GM10266 (cell line): ENCODE measurements at regions not wholly inside any gene's neighbourhood (a gene's known extent, or its start where the extent isn't known, plus 50 kb on each side); places are given as distances from the start of the nearest gene placed in this dataset.

ENCODE experiments used
- DNase-seq: peaks from one replicate; pipeline ENCODE4 v3.0.0; 2012; ENCODE audit errors: extremely low spot score
- CTCF ChIP-seq: IDR thresholded peaks from 2 replicates; pipeline ENCODE4 v1.5.1; 2012; ENCODE audit warnings: mild to moderate bottlenecking, low read depth; ENCODE audit not compliant: control insufficient read depth, insufficient read depth; ENCODE audit errors: missing control alignments

DNA sequence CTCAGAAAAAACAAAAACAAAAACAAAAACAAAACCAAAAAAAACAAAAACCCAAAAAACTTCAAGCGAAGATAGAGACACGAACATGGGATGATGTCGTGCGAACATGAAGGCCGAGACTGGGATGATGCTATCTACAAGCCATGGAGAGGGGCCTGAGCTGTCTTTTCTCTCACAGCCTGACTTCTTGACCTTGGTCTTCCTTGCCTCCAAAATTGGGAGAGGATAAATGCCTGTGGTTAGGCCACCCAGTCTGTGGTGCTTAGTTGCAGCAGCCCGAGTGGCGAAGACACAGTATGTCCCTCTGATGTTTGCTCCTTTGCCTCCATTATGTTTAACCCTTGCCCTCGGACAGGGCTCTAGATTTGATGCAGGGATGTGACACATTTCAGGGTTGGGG lies 130.4 kb upstream of the BASP1 start:
- DNase-seq = no peak

GRCh38 chr5:17088051-17088450 lies 129.4 kb upstream of the BASP1 start:
- TF ChIP-seq CTCF = no peak

More for the DNA sequence above, 130.4 kb upstream of the BASP1 start:
- no peak for TF ChIP-seq CTCF

DNA sequence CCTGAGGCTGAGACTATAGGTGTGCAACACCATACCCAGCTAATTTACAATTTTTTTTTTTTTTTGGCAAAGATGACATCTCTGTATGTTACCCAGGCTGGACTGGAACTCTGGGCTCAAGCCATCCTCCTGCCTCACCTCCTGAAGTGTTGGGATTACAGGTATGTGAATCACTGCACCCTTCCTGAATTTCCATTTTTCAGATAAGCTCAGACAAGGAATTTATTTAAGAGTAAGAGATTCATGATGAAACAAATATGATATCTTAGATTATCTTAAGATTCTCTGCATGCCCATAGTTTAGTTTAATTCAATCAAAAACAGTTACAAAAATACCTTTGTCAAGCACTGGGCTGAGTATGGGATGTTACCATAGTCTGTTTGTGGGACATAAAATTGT lies 128.4 kb upstream of the BASP1 start:
- no peak for TF ChIP-seq CTCF

More at GRCh38 chr5:17088051-17088450, 129.4 kb upstream of the BASP1 start:
- no peak for DNase-seq

DNA sequence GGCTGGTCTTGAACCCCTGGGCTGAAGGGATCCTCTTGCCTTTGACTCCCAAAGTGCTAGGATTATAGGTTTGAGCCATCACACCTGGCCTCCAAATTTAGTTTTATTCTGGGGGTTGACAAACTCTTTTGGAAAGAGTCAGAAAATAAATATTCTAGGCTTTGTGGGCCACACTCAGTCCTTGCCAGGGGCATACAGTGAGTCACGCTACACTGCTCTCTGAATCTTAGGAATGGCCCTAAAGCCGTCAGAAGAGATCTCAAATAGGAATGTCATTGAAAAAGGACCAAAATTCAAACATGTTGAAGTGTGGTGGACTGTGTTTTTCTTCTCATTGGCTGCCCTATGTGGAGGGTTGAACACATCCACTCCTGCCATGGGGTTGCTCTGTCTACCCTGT lies 127.7 kb upstream of the BASP1 start:
- DNase-seq = no peak
- no peak for TF ChIP-seq CTCF

More for the DNA sequence above, 128.4 kb upstream of the BASP1 start:
- no peak for DNase-seq

- no peak for TF ChIP-seq CTCF
- no peak for DNase-seq
These were observed 126.6 kb upstream of the BASP1 start for GRCh38 chr5:17090839-17091238.

DNA sequence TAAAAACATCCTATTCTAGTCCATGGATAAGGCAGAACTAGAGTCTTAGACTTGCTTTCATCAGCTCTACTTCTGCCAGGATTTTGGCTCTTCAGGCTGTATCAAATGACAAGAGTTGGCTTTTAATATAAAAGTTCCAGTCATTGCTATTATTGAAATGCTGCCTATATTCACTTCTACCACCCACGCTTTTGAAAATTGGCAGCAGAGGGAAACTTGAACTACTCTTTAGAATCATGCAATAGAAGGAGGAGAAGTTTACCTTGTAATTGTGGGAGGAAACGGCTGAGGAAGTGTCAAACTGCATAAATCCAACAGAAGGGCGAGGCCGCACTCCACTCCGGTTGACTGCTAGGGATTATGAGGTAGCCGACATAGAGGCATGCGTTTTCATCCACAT lies 122.6 kb upstream of the BASP1 start:
- no peak for DNase-seq
- TF ChIP-seq CTCF = no peak

GRCh38 chr5:17096952-17097695 lies 120.3 kb upstream of the BASP1 start:
- TF ChIP-seq CTCF = no peak
- no peak for DNase-seq
